Thyroid gland (tissue), 4 donors: ENCODE measurements at regions not wholly inside any gene's neighbourhood (a gene's known extent, or its start where the extent isn't known, plus 50 kb on each side); places are given as distances from the start of the nearest gene placed in this dataset.

Experiments
- CTCF ChIP-seq, 6 experiments: fragments of 200-600 bp in 3 of 6; fragments of 450-650 bp in 3 of 6; sonication (generic) in 3 of 6; IDR thresholded peaks; one replicate each; pipeline ENCODE4 v1.5.1; 2016 to 2019; ENCODE audit warnings: antibody characterized with exemption in 6 of 6, mild to moderate bottlenecking in 2 of 6, inconsistent platforms in 1 of 6, moderate library complexity in 1 of 6
- POLR2A ChIP-seq, 2 donors: fragments of 450-650 bp; IDR thresholded peaks; one replicate each; pipeline ENCODE4 v1.6.1; 2017; ENCODE audit warnings: antibody characterized with exemption in 2 of 2, mild to moderate bottlenecking in 2 of 2, moderate library complexity in 1 of 2

GRCh38 chr3:76034649-76035048, 249.3 kb upstream of the ZNF717 start:
- TF ChIP-seq POLR2A (IDR thresholded peaks at IDR 0.05), result no peak
- TF ChIP-seq CTCF (IDR thresholded peaks at IDR 0.05), result no peak
